DLD1 (cell line): ENCODE measurements at regions not wholly inside any gene's neighbourhood (a gene's known extent, or its start where the extent isn't known, plus 50 kb on each side); places are given as distances from the start of the nearest gene placed in this dataset.

ENCODE experiments used
- in situ Hi-C: cut with HindIII; loops from 2 replicates; pipeline ENCODE4 v1.10.0; 2017; ENCODE audit warnings: low sequenced_read_pairs

DNA sequence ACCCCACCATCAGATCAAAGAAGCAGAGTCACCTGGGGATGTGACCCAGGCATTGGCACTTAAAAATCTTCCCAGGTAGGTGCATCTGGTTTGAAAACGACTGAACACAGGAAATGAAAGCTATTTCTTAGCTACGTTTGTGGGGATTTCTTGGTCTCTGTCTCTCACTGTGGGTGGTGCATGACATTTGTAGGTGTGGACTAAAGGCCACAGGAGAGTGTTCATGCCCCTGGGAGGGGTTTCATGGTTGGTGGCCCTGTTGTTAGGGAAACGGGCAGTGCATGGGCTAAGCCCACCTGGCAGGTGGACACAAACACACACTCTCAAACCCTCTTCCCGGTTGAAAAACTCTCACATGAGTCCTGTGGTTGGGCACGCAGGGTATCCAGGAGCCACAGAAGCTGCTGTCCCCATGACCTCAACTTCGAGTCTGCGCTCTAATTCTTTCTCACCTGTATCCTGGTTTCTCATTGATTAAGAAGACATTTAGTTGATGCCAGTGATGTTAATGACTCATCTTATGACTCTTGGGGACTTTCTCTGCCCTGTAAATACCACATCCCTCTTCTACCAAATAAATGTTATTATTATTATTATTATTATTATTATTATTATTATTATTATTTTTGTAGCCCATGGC lies 119.4 kb downstream of the MRPS6 start:
- in situ Hi-C loops: no loop called here

GRCh38 chr21:34195335-34195734 lies 122.0 kb downstream of the MRPS6 start:
- in situ Hi-C loops: no loop called here

GRCh38 chr21:34196996-34197395 lies 123.6 kb downstream of the MRPS6 start:
- in situ Hi-C loops: no loop called here

DNA sequence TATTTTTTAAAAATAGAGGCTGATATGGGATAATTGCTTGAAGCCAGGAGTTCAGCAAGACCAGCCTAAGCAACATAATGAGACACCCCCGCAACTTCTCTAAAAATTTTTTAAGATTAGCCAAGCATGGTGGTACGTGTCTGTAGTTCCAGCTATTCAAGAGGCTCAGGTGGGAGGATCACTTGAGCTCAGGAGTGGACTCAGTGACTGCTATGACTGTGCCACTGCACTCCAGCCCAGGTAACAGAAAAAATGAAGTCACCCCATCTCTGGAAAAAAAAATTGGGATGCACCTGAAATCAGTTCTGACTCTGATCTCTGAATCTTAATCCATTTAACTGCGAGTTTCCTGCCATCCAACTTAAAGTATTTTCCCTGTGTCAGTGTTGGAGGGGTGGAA lies 124.2 kb downstream of the MRPS6 start:
- in situ Hi-C loops: no loop called here

GRCh38 chr21:34198231-34199120 lies 125.1 kb downstream of the MRPS6 start:
- in situ Hi-C loops: no loop called here

GRCh38 chr21:34199121-34199910 lies 125.9 kb downstream of the MRPS6 start:
- in situ Hi-C loops: no loop called here

GRCh38 chr21:34200288-34200905 lies 127.0 kb downstream of the MRPS6 start:
- in situ Hi-C loops: no loop called here

- in situ Hi-C loops: no loop called here
These were observed 127.6 kb downstream of the MRPS6 start for GRCh38 chr21:34201001-34201400.

DNA sequence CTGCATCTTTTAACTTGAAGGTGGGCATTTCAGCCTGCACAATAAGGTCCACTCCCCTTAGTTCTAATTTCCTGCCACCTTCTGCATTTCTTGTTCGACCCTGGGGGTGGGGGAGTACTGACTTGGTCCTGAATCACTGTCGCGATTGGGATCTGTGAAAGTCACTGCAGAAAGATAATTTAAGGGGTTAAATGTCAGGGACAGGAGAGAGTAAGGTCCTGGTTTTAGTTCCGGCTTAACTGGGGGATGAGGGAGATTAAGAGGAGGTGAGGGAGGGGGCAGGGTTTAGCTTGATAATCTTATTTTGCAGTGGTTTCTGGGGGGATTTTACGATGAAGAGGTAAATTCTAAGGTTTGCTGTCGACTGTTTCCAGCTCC lies 128.1 kb downstream of the MRPS6 start:
- in situ Hi-C loops: no loop called here

DNA sequence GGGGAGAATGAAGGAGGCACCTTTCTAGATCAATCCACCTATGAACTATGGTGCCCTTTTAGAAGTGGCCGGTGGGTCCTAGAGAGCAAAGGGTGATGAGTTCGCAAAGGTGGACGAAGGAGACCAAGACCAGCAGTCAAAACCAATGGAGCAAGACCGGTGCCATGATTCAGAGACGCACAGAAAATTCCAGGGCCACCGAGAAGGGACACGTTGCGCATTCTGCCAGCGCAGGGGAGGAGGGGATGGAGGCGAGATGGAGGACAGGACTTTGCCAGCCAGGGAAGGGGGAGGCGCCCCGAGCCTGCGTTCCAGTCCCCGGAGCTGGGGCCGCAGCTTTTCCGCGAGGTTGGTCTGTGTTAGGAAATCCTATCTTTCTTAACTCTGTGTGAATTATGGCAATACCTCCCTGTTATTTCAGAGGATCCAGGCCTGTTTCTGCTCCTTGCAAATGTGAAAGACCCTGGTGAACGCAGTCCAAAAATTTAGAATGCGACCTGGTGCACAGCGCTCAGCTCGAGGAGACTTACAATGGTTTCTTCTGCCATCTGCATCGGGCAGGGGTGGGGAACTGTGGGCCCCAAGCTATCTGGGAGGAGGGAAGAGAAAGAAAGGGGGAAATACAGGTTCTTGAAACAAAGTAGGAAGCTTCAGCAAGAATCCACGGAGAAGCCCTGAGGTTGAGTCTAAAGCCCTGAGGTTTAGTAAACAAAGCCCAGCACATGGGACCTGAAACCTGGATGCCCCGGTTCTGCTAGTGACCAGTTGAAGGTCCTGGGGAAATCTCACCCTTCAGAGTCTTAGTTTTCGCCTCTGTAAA lies 129.4 kb downstream of the MRPS6 start:
- in situ Hi-C loops: no loop called here

GRCh38 chr21:34203851-34204420 lies 130.6 kb downstream of the MRPS6 start:
- in situ Hi-C loops: no loop called here

- in situ Hi-C loops: no loop called here
These were observed 131.4 kb downstream of the MRPS6 start for GRCh38 chr21:34204481-34205439.

DNA sequence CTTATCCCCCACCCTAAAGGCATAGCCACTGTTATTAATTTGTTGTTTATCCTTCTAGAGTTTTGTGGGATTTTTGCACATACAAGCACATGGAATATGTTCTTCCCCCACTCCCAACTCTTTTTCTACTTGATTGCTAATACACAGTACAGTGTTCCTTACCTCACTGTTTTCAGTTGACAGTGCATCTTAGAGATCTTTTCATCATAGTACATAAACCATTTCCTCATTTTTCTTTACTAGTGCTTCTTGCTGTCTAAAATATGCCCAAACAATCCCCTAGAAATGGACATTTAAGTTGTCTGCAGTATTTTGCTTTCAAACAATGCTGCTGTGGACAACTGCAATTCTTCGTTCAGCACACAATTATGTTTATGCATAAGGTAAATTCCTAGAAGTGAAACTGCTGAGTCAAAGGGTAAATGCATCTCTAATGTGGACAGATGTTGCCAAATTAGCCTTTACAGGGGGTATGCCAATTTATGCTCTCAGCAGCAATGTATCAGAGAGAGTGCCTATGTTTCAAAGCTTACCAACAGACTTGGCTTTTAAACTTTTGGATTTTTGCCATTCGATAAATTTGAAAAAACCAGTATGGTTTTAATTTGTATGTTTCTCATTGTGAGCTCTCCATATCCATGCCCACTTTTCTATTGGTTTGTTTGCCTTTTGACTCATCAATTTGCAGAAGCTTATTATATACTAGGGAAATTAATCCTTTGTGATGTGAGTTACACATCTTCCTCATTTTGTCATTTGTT lies 132.6 kb downstream of the MRPS6 start:
- in situ Hi-C loops: no loop called here

DNA sequence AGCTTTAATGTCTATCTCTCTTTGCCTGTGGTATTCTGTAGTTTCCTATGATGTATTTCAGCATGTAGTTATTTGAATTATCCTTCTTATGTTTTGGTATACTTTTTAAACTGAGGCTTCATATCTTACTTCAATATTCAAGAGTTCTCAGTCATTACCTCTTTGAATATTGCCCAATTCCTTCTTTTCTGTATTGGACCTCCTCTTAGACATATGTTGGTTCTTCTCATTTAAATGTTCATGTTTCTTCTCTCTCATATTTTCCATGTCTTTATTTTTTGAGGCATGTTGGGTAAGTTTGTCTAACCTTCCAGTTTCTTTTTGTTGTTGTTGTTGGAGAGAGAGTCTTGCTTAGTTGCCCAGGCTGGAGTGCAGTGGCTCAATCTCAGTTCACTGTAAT lies 140.6 kb downstream of the MRPS6 start:
- in situ Hi-C loops: no loop called here

DNA sequence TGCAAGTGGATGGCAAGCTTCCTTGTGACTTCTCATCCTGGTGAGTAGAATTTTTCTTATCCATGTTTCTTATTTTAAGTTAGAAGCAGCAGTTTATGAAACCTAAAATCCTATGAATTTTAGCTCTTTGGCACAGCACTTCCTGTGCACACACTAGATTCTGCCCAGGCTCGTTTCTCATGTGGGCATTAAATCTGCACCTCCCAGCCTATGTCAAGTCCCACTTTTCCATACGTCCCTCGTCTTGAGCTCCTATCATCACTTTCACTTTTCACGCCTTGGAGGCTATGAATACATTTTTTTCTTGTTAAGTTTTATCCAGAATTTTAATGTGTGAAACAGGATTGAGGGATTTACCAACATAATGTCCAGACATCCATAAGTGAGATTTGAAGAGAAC lies 142.1 kb downstream of the MRPS6 start:
- in situ Hi-C loops: no loop called here

DNA sequence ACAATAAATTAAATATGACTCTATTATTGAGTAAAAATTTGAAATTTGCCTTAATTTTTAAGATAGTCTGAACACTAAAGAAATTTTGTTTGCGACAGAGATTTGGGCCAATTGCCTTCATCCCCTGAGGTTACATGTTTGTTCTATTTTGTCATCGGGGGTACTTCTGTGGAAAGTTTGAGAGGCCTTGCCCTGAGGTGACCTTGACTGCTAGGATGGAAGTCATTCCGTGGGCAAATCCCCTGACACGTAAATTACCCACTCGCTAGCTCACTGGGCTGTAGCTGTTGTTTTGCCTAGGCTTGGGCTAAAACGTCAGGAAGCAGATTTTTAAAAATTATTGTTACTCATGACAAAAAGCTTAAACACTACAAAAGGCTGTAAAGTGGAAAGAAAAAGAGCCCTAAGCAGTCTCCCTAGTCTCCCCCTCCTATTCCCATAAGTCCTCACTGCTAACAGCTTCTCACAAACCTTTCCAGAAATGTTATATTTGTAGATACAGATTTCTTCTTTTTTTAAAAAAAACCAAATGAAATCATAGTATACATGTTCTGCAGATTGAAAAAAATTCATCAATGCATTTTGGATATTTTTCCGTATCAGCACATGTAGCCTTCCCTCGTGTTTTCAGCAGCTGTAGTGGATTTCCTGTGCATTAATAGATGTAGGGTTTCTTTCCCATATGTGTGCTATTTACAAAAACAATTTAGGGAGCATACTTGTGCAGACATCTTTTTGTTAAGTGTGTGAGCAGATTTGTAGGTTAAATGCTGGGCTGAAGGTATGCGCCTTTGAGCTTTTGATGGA lies 142.7 kb downstream of the MRPS6 start:
- in situ Hi-C loops: no loop called here

GRCh38 chr21:34216718-34217032 lies 143.3 kb downstream of the MRPS6 start:
- in situ Hi-C loops: no loop called here

DNA sequence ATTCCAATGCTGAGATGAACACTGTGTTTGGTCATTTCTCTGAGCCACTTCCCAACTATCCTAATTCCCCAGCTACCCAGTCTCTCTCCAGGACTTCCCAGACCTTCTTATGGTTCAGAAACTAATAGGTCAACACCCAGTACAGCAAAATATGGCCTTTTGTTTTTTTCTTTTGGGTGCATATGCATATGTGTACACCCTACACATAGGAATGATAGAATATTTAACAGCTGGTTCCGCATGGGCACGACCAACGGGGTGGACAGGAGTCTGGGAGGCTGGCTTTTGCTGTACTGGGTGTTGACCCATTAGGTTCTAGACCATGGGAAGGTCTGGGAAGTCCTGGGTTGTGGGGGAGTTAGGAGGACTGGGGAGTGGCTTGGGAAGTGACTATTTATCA lies 143.9 kb downstream of the MRPS6 start:
- in situ Hi-C loops: no loop called here
